RWPE1 (cell line): ENCODE measurements at regions not wholly inside any gene's neighbourhood (a gene's known extent, or its start where the extent isn't known, plus 50 kb on each side); places are given as distances from the start of the nearest gene placed in this dataset.

Experiments
- CTCF ChIA-PET: fragments of 350-600 bp; sonication (Branson Sonifier 250); formaldehyde crosslinking; extraction: SDS; loops from one replicate; lab custom pipeline; 2021; lab: Yijun Ruan, JAX
- POLR2A ChIA-PET: fragments of 400-600 bp; formaldehyde crosslinking; extraction: SDS; loops from one replicate; lab custom pipeline; 2020; ENCODE audit warnings: antibody characterized with exemption; ENCODE audit not compliant: low non-redundant PET; lab: Yijun Ruan, JAX
- DNase-seq: peaks from one replicate; pipeline ENCODE4 v3.0.0; 2012; ENCODE audit warnings: low spot score
- H3K27ac ChIP-seq: fragments of 450-650 bp; 2 replicates; pipeline ENCODE4 v1.5.1; 2017
- TF ChIP-seq, protein P1 (sequence below): fragments of 450-650 bp; conservative IDR thresholded peaks from 2 replicates; pipeline ENCODE4 v1.5.1; 2017; ENCODE audit warnings: low read depth, mild to moderate bottlenecking

DNA sequence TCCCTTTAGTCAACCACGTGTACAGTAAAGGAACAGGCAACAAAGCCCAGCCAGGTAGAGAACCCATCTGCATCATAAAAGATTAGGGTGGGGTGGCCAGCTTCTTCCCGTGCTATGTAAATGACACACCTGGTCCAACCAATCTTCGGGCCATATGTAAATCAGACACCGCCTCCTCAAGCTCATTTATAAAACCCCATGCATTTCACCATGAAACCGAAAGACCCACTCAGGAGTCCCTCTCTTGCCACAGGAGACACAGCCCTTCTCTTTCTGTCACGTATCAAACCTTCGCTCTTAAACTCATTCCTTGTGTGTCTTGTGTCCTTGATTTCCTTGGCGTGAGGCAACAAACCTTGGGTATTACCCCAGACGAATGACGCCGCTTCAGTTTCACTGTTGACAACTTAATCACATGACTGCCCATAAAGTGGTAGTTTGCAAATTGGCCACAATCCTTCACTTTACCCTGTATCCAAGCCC, 59.8 kb upstream of the TBPL2 start:
- DNase-seq, result no peak
- POLR2A ChIA-PET, result no interaction called here
- CTCF ChIA-PET, result no interaction called here
- TF ChIP-seq, protein P1, sequence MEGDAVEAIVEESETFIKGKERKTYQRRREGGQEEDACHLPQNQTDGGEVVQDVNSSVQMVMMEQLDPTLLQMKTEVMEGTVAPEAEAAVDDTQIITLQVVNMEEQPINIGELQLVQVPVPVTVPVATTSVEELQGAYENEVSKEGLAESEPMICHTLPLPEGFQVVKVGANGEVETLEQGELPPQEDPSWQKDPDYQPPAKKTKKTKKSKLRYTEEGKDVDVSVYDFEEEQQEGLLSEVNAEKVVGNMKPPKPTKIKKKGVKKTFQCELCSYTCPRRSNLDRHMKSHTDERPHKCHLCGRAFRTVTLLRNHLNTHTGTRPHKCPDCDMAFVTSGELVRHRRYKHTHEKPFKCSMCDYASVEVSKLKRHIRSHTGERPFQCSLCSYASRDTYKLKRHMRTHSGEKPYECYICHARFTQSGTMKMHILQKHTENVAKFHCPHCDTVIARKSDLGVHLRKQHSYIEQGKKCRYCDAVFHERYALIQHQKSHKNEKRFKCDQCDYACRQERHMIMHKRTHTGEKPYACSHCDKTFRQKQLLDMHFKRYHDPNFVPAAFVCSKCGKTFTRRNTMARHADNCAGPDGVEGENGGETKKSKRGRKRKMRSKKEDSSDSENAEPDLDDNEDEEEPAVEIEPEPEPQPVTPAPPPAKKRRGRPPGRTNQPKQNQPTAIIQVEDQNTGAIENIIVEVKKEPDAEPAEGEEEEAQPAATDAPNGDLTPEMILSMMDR, result no peak
- H3K27ac ChIP-seq, result no peak overlapping the region

GRCh38 chr14:55500708-55501107, 60.3 kb upstream of the TBPL2 start:
- POLR2A ChIA-PET, result no interaction called here

DNA sequence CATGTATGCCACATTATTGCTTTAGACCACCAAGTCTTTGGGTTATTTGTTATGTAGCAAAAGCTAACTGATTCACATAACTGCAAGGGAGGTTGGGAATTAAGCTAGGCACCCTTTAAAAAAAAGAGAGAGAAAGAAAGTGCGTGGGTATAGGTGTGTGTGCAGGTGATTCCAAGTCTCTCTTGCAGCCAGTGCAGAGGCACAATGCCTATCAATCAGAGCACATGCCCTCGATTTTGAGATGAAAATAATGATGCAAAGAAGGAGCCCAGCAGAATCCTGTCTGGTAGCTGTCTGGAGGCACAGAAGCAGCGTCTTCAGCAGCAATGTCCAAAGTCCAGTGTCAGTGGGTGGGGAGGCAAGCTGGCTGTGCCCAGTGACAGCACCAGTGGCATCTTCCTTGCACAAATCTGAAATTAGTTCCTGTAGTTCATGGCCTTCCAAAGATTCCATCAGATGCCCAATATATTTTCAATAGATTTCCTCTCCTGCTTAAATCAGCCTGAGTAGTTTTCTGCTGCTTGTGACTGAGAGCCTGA, 62.4 kb upstream of the TBPL2 start:
- no peak for DNase-seq
- no peak overlapping the region for H3K27ac ChIP-seq
- ChIA-PET CTCF (no interaction called here), POLR2A (no interaction called here)
- TF ChIP-seq, protein P1, result no peak

More at GRCh38 chr14:55500708-55501107, 60.3 kb upstream of the TBPL2 start:
- CTCF ChIA-PET, result no interaction called here
- TF ChIP-seq, protein P1, result no peak
- no peak for DNase-seq
- H3K27ac ChIP-seq, result no peak overlapping the region

GRCh38 chr14:55505846-55506245, 65.4 kb upstream of the TBPL2 start:
- TF ChIP-seq, protein P1, result no peak
- H3K27ac ChIP-seq, result no peak overlapping the region
- CTCF ChIA-PET, result no interaction called here
- POLR2A ChIA-PET, result no interaction called here
- DNase-seq, result no peak

DNA sequence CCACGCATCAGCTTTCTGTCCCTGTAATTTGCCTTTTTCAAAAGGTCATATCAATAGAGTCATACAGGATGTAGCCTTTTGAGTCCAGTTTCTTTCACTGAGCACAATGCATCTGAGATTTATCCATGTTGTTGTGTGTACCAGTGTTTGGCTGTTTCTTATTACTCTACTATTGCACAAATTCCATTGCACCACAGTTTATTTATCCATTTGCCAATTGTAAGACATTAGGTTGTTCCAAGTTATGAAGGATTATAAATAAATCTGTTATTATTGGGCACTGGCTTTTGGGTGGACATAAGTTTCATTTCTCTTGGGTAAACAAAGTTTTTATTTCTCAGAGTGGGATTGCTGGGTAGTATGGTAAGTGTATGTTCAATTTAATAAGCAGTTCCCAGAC, 68.3 kb upstream of the TBPL2 start:
- CTCF ChIA-PET, result no interaction called here
- TF ChIP-seq, protein P1, result no peak
- POLR2A ChIA-PET, result no interaction called here

DNA sequence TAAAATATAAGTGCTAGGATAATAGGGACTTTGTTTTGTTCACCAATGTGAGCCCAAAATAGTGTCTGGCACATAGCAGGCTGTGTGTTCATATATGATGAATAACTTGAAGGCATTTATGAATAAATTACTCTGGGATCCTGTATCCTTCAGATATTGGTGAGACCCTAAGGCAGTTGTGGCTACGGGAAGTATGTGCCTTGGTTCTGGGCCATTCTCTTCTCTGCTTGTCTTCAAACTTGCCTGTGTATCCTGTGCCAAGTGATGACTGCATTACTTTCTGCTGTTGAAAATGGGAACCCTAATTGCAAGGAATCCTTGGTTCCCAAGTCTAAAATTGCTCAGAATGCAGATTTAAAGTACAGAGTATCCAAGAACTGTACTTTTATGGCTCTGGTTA, 67.6 kb upstream of the KTN1 start:
- no peak overlapping the region for H3K27ac ChIP-seq
- ChIA-PET POLR2A (no interaction called here), CTCF (interaction anchor here (0.6 kb wide), 1 partner anchor 10 kb away, joined by 3 read pairs; no protein-coding TSS in a partner anchor)
- TF ChIP-seq, protein P1, result no peak
- no peak for DNase-seq

More for the DNA sequence above, 68.3 kb upstream of the TBPL2 start:
- H3K27ac ChIP-seq, result no peak overlapping the region
- no peak for DNase-seq
